ENCODE measurements at regions not wholly inside any gene's neighbourhood (a gene's known extent, or its start where the extent isn't known, plus 50 kb on each side); places are given as distances from the start of the nearest gene placed in this dataset.

DNA sequence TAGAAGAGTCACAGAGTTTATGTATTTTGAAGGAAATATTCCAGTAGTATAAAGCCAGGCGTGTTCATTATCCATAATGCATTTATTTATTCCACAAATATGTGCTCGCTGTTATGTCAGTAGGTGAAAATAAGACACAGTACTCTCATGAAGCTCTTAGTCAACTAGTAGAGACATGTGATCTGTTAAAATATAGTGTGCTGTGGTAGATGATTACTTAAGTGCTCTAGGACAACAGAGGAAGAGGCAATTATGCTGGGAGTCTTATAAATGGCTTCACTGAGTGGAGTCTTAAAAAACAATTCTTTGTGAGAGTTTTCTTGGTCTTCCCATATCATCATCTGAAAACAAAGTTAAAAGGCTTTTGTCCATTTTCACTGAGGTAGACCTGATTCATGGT lies 457.3 kb downstream of the XIRP2 start:
- TF ChIP-seq EP300 (IDR thresholded peaks at IDR 0.05) (no peak), POLR2A (IDR thresholded peaks at IDR 0.05) (no peak)
- TF ChIP-seq, protein P1, sequence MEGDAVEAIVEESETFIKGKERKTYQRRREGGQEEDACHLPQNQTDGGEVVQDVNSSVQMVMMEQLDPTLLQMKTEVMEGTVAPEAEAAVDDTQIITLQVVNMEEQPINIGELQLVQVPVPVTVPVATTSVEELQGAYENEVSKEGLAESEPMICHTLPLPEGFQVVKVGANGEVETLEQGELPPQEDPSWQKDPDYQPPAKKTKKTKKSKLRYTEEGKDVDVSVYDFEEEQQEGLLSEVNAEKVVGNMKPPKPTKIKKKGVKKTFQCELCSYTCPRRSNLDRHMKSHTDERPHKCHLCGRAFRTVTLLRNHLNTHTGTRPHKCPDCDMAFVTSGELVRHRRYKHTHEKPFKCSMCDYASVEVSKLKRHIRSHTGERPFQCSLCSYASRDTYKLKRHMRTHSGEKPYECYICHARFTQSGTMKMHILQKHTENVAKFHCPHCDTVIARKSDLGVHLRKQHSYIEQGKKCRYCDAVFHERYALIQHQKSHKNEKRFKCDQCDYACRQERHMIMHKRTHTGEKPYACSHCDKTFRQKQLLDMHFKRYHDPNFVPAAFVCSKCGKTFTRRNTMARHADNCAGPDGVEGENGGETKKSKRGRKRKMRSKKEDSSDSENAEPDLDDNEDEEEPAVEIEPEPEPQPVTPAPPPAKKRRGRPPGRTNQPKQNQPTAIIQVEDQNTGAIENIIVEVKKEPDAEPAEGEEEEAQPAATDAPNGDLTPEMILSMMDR (IDR thresholded peaks at IDR 0.05), result no peak
